A673 (cell line): ENCODE measurements at regions not wholly inside any gene's neighbourhood (a gene's known extent, or its start where the extent isn't known, plus 50 kb on each side); places are given as distances from the start of the nearest gene placed in this dataset.

Experiments
- BruUV-seq: library from RNA; stranded (reverse); fragments of 400-500 nt; replicated peaks from 2 replicates; lab custom pipeline; 2021; lab: Mats Ljungman, UMichigan
- CTCF ChIA-PET: fragments of 300-600 bp; sonication (Branson Sonifier 250); formaldehyde crosslinking; loops from one replicate; lab custom pipeline; 2022; ENCODE audit warnings: antibody characterized with exemption; lab: Charles Lee
- POLR2A ChIA-PET: fragments of 300-600 bp; sonication (Branson Sonifier 250); formaldehyde crosslinking; loops from one replicate; lab custom pipeline; 2022; ENCODE audit warnings: antibody characterized with exemption; ENCODE audit not compliant: low non-redundant PET; lab: Charles Lee
- DNase-seq: peaks from one replicate; pipeline ENCODE4 v3.0.0-alpha.2; 2015; ENCODE audit warnings: low spot score
- H3K27ac ChIP-seq: fragments of 200-600 bp; sonication (generic); 2 replicates; pipeline ENCODE4 v1.5.1; 2016; ENCODE audit warnings: mixed run types, low read depth, mild to moderate bottlenecking, mixed read lengths, antibody characterized with exemption, low read length; ENCODE audit not compliant: poor library complexity, severe bottlenecking
- H3K27me3 ChIP-seq: fragments of 200-600 bp; sonication (generic); replicated peaks from 2 replicates; pipeline ENCODE4 v1.6.1; 2017; ENCODE audit warnings: mixed run types, low read depth, mild to moderate bottlenecking, mixed read lengths, antibody characterized with exemption, low read length; ENCODE audit not compliant: insufficient read depth, poor library complexity
- H3K36me3 ChIP-seq: fragments of 200-600 bp; sonication (generic); 2 replicates; pipeline ENCODE4 v1.6.1; 2016; ENCODE audit warnings: mixed run types, mild to moderate bottlenecking, mixed read lengths, antibody characterized with exemption, low read length; ENCODE audit not compliant: insufficient read depth, poor library complexity, severe bottlenecking
- H3K4me1 ChIP-seq: fragments of 200-600 bp; sonication (generic); 2 replicates; pipeline ENCODE4 v1.6.1; 2017; ENCODE audit warnings: mixed run types, mild to moderate bottlenecking, mixed read lengths, antibody characterized with exemption, low read length; ENCODE audit not compliant: insufficient read depth, poor library complexity, severe bottlenecking
- H3K4me3 ChIP-seq: fragments of 200-600 bp; sonication (generic); 2 replicates; pipeline ENCODE4 v1.5.1; 2016; ENCODE audit warnings: low read depth, mixed run types, mild to moderate bottlenecking, mixed read lengths, low read length; ENCODE audit not compliant: poor library complexity, severe bottlenecking
- H3K9me3 ChIP-seq: fragments of 200-600 bp; sonication (generic); 2 replicates; pipeline ENCODE4 v1.6.1; 2016; ENCODE audit warnings: mixed run types, low read depth, mild to moderate bottlenecking, mixed read lengths, antibody characterized with exemption, low read length; ENCODE audit not compliant: poor library complexity, severe bottlenecking
- CTCF ChIP-seq: fragments of 300-800, 200-600 bp; sonication (generic); conservative IDR thresholded peaks from 2 replicates; pipeline ENCODE4 v1.5.1; 2017; ENCODE audit warnings: low read depth, mild to moderate bottlenecking, antibody characterized with exemption, low read length, moderate library complexity, mixed read lengths
- EZH2 ChIP-seq: fragments of 200-600 bp; sonication (generic); IDR thresholded peaks from 2 replicates; pipeline ENCODE4 v1.6.1; 2017; ENCODE audit warnings: borderline replicate concordance, low read depth, mild to moderate bottlenecking, mixed read lengths, antibody characterized with exemption, low read length; ENCODE audit not compliant: poor library complexity, severe bottlenecking
- intact Hi-C: fragments of 100-400 bp; cut with micrococcal nuclease; formaldehyde crosslinking; loops from one replicate; pipeline ENCODE4 v1.10.0; 2022; ENCODE audit not compliant: unreplicated experiment

GRCh38 chr2:776038-776437 is 98.8 kb upstream of the TMEM18 start:
- POLR2A ChIA-PET = no interaction called here
- no TSS peak for BruUV-seq

GRCh38 chr2:774436-774835 is 97.2 kb upstream of the TMEM18 start:
- Histone ChIP-seq H3K9me3 (no peaks in the 10 kb centered on the region), H3K4me3 (no peak overlapping the region), H3K4me1 (no peaks in the 10 kb centered on the region), H3K27ac (no peak overlapping the region), H3K36me3 (no peaks in the 10 kb centered on the region), H3K27me3 (no peaks in the 10 kb centered on the region)
- intact Hi-C loops = no loop called here
- no TSS peak for BruUV-seq
- no peak for DNase-seq
- TF ChIP-seq EZH2 = no peak
- no peak for TF ChIP-seq CTCF
- ChIA-PET POLR2A (no interaction called here), CTCF (no interaction called here)

More at GRCh38 chr2:776038-776437, 98.8 kb upstream of the TMEM18 start:
- H3K4me1 ChIP-seq = no peaks in the 10 kb centered on the region
- intact Hi-C loops = no loop called here
- no peaks in the 10 kb centered on the region for H3K27me3 ChIP-seq
- CTCF ChIA-PET = interaction anchor here (0.7 kb wide), 1 partner anchor 176 kb away, joined by 5 read pairs; no protein-coding TSS in a partner anchor
- TF ChIP-seq EZH2 = no peak
- TF ChIP-seq CTCF = no peak
- no peak overlapping the region for H3K4me3 ChIP-seq
- no peaks in the 10 kb centered on the region for H3K9me3 ChIP-seq
- no peak for DNase-seq
- H3K27ac ChIP-seq = no peak overlapping the region
- H3K36me3 ChIP-seq = no peaks in the 10 kb centered on the region

GRCh38 chr2:773256-774160 is 96.3 kb upstream of the TMEM18 start:
- Histone ChIP-seq H3K27ac (no peak overlapping the region), H3K4me1 (no peaks in the 10 kb centered on the region), H3K36me3 (no peaks in the 10 kb centered on the region), H3K4me3 (no peak overlapping the region), H3K27me3 (no peaks in the 10 kb centered on the region), H3K9me3 (no peaks in the 10 kb centered on the region)
- POLR2A ChIA-PET = no interaction called here
- no peak for DNase-seq
- TF ChIP-seq CTCF (no peak), EZH2 (no peak)
- BruUV-seq = no TSS peak
- CTCF ChIA-PET = no interaction called here
- intact Hi-C loops = no loop called here
